ENCODE measurements at regions not wholly inside any gene's neighbourhood (a gene's known extent, or its start where the extent isn't known, plus 50 kb on each side); places are given as distances from the start of the nearest gene placed in this dataset.

DNA sequence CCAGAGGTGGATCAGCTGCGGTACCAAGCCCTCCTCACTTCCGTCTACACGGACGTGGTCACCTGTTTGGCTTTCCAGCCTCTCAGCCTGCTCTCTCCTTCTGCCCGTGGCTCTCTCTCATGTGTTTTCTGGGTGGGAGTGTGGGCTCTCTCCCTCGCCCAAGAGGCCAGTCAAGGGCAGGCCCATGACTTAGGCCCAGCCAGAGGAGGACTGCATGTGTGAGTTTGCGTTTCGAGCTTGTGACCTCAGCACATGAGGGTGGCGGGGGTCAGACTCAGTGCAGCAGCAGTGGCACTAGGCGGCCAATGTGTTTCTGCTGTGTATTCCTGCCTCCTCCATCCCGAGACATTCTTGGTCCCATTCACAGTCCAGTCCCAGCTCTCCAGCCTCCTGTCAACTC is 82.5 kb upstream of the SMIM23 start:
- TF ChIP-seq, protein P1, sequence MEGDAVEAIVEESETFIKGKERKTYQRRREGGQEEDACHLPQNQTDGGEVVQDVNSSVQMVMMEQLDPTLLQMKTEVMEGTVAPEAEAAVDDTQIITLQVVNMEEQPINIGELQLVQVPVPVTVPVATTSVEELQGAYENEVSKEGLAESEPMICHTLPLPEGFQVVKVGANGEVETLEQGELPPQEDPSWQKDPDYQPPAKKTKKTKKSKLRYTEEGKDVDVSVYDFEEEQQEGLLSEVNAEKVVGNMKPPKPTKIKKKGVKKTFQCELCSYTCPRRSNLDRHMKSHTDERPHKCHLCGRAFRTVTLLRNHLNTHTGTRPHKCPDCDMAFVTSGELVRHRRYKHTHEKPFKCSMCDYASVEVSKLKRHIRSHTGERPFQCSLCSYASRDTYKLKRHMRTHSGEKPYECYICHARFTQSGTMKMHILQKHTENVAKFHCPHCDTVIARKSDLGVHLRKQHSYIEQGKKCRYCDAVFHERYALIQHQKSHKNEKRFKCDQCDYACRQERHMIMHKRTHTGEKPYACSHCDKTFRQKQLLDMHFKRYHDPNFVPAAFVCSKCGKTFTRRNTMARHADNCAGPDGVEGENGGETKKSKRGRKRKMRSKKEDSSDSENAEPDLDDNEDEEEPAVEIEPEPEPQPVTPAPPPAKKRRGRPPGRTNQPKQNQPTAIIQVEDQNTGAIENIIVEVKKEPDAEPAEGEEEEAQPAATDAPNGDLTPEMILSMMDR (IDR thresholded peaks at IDR 0.05; ENCODE audit: borderline replicate concordance, insufficient read depth, low read depth, low read length), result no peak
- no peak overlapping the region for H3K4me3 ChIP-seq (ENCODE audit: low read depth, low read length)

DNA sequence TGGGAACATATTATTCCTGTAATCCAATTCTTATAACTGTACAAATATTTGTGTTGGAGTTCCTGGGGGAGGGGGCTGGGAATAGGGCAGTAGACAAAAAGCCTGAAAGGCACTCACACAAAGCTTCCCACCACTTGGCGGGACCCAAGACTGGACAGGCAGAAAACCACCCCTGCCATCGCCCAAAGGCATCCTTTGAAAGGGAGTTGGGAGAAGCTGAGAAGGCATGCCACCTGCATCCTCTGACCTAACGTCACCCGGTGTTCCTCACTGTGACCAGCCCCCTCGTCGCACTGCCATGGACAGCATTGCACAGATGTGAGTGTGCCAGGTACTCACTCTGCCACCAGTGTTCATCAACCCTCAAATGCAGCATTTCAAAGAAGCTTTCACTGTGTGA is 80.6 kb upstream of the SMIM23 start:
- TF ChIP-seq, protein P1 (IDR thresholded peaks at IDR 0.05; ENCODE audit: borderline replicate concordance, insufficient read depth, low read depth, low read length), result no peak
- H3K4me3 ChIP-seq (ENCODE audit: low read depth, low read length), result no peak overlapping the region

DNA sequence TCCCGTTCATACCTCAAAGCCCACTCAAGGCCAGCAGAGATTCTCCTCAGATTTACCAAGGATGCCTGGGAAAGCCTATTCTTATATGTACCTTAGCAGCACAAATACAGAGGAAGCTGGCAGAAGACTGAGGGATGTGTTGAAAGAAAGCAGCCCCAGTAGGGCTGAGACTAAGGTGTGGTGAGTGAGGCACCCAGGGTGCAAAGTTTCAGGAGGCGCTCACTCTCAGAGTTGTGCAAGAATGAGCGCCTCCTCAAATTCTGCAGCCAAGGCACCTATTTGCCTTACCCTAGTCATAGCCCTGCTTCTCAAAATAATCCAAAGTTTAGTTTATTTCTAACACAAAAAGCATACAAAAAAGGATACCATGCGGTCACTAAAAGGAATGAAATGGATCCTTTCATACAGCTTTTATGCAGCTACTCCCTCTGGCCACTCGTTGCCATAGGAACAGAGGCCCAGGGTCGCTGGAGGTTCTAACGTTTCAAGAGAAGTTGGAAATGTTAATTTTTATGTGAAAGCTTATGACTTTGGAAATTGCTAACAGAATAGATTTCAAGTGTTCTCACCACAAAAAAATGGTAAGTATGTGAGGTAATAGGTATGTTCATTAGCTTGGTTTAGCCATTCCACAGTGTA is 79.7 kb upstream of the SMIM23 start:
- TF ChIP-seq, protein P1 (IDR thresholded peaks at IDR 0.05; ENCODE audit: borderline replicate concordance, insufficient read depth, low read depth, low read length), result no peak

DNA sequence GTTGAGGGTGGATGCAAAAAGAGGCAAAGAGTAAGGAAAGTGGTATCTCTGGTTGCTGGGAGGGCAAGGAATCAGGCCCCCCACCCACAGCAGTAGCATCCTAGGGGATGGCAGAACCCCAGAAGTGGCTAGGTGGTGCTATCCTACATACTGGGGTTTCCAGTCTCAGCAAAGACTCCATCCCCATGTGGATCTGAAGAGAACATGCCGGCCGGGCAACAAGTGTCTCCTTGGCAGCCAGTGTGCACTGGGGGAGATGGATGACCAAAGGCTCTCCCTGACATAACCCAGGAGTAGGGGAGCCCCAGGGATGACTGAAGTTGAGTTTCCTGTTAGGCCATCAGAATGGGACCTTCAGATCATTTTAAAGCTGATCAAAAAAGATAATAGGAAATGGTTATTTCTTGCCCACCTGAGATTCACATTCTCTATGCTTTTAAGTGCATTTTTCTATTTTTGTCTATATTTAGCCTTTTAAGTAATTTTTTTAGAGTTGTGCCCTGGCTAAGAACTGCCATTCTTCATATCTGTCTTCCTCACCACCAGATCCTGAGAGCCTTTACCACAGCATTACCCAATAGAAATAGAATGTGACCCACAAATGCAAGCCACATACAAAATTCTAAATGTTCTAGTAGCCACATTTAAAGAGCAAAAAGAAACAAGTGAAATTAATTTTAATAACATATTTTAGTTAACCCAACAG is 78.7 kb upstream of the SMIM23 start:
- TF ChIP-seq, protein P1 (IDR thresholded peaks at IDR 0.05; ENCODE audit: borderline replicate concordance, insufficient read depth, low read depth, low read length), result no peak
- no peak overlapping the region for H3K4me3 ChIP-seq (ENCODE audit: low read depth, low read length)

More for the DNA sequence above, 79.7 kb upstream of the SMIM23 start:
- H3K4me3 ChIP-seq (ENCODE audit: low read depth, low read length), result no peak overlapping the region

DNA sequence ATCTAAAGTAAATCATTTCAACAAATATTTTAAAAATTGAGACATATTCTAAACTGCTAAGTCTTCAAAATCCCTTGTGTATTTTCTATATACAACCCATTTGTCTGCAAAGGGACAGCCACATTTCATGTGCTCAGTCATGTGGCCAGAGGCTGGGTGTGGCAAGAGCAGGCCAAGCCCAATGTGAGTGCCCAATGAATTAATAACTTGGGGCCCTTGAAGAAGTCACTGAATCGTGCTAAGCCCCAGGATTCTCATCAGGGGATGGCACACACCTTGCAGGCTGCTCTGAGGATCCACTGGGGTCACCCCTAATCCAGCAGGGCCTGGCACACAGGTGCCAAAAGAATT is 78.2 kb upstream of the SMIM23 start:
- no peak overlapping the region for H3K4me3 ChIP-seq (ENCODE audit: low read depth, low read length)
- TF ChIP-seq, protein P1 (IDR thresholded peaks at IDR 0.05; ENCODE audit: borderline replicate concordance, insufficient read depth, low read depth, low read length), result no peak

DNA sequence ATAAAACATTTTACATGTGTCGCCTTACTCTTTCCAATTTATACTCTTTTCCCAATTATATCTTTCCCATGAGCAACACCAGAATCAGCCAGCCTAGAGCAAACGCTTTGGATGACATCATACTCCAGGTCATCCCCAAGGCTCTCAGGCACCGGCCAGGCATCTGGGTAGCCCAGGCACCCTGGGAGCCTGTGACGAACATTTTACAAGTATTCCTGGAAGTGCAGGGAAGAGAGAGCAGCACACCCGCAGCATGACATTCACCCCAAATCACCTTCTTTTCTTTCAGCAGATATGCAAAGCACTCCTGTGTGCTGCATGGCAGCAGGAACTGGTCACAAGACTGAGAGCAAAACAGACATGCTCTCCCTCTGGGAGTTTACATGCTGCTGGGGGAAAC is 75.7 kb upstream of the SMIM23 start:
- TF ChIP-seq, protein P1 (IDR thresholded peaks at IDR 0.05; ENCODE audit: borderline replicate concordance, insufficient read depth, low read depth, low read length), result no peak
- H3K4me3 ChIP-seq (ENCODE audit: low read depth, low read length), result no peak overlapping the region

DNA sequence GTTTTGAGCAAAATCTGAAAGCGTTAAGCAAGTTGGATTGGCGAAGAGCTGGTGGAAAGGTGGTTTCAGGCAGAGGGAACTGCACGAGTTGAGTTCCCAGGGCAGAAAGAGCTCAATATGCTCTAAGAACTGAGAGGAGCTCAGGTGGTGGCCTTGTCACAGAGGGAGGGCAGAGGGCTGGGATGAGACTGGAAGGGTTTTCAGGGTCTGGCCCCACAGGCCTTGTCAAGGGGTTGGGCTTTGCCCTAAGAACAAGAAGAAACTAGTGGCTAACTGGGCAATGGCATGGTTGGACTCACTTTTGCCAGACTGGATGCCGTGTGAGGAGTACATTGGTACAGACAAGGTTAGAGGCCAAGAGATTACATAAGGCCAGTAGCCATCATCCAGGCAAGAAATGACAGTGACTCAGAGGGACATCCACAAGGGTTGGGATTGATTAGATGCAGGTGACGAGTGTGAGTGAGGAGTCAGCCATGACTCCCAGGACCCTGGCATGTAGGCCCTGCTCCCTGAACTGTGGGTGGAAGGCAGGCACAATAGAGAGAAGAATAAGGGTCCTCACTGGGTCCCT is 75.1 kb upstream of the SMIM23 start:
- TF ChIP-seq, protein P1 (IDR thresholded peaks at IDR 0.05; ENCODE audit: borderline replicate concordance, insufficient read depth, low read depth, low read length), result no peak
- no peak overlapping the region for H3K4me3 ChIP-seq (ENCODE audit: low read depth, low read length)

Measured in GM12875 (cell line).